SK-N-SH (cell line): ENCODE measurements at regions not wholly inside any gene's neighbourhood (a gene's known extent, or its start where the extent isn't known, plus 50 kb on each side); places are given as distances from the start of the nearest gene placed in this dataset.
A peak's percentile ranks its signal among the peaks of the same experiment; 100 is the strongest.

Experiments used
- CTCF ChIA-PET: fragments of 300-600, 350-600 bp; formaldehyde crosslinking; extraction: SDS; loops from one replicate; lab custom pipeline; 2021; lab: Yijun Ruan, JAX
- POLR2A ChIA-PET: fragments of 350-600 bp; sonication (Branson Sonifier 250); formaldehyde crosslinking; extraction: SDS; loops from one replicate; lab custom pipeline; 2020; ENCODE audit warnings: antibody characterized with exemption, inconsistent platforms; lab: Yijun Ruan, JAX
- DNase-seq: peaks from one replicate; pipeline ENCODE4 v3.0.0; 2012
- H2AFZ ChIP-seq: fragments of 200-600 bp; sonication (generic); 2 replicates; pipeline ENCODE4 v1.8.1; 2016; ENCODE audit warnings: antibody characterized with exemption, mild to moderate bottlenecking, low read depth
- H3F3A ChIP-seq: fragments of 200-600 bp; sonication (generic); replicated peaks from 2 replicates; pipeline ENCODE3; 2016; ENCODE audit warnings: antibody characterized with exemption, mild to moderate bottlenecking; ENCODE audit not compliant: insufficient read depth
- H3K27ac ChIP-seq, 2 experiments: fragments of 200-500 bp in 1 of 2; fragments of 200-600 bp in 1 of 2; sonication (Bioruptor generic) in 1 of 2; sonication (generic), shearing (Covaris generic) in 1 of 2; 2 replicates each; pipeline versions ENCODE4 v1.5.1 to v1.6.1; 2014 to 2016; ENCODE audit warnings: low read depth in 2 of 2, inconsistent platforms in 1 of 2, low read length in 1 of 2, mild to moderate bottlenecking in 1 of 2, mixed read lengths in 1 of 2
- H3K27me3 ChIP-seq: fragments of 200-600 bp; sonication (generic), shearing (Covaris generic); 2 replicates; pipeline ENCODE4 v1.6.1; 2016; ENCODE audit warnings: mixed run types; ENCODE audit not compliant: insufficient read depth
- H3K36me3 ChIP-seq, 2 experiments: fragments of 200-500 bp in 1 of 2; fragments of 200-600 bp in 1 of 2; sonication (Bioruptor generic) in 1 of 2; sonication (generic) in 1 of 2; replicated peaks in 1 of 2; 2 replicates each; pipeline versions ENCODE3 to v1.5.1; 2014 to 2016; ENCODE audit warnings: low read length in 1 of 2, mild to moderate bottlenecking in 1 of 2; ENCODE audit not compliant: insufficient read depth in 2 of 2, control insufficient read depth in 1 of 2
- H3K4me1 ChIP-seq, 2 experiments: fragments of 200-500 bp in 1 of 2; fragments of 200-600 bp in 1 of 2; sonication (Bioruptor generic) in 1 of 2; sonication (generic), shearing (Covaris generic) in 1 of 2; 2 replicates each; pipeline versions ENCODE4 v1.5.1 to v1.6.1; 2014 to 2016; ENCODE audit warnings: low read depth in 1 of 2, low read length in 1 of 2, mixed run types in 1 of 2; ENCODE audit not compliant: insufficient read depth in 2 of 2, control insufficient read depth in 1 of 2
- H3K4me2 ChIP-seq: fragments of 200-600 bp; sonication (generic), shearing (Covaris generic); 2 replicates; pipeline ENCODE4 v1.6.1; 2017; ENCODE audit warnings: mixed run types
- H3K4me3 ChIP-seq, 2 experiments: fragments of 200-500 bp in 1 of 2; fragments of 200-600 bp in 1 of 2; sonication (Bioruptor generic) in 1 of 2; sonication (generic), shearing (Covaris generic) in 1 of 2; 2 replicates each; pipeline versions ENCODE4 v1.5.1 to v1.8.1; 2014 to 2016; ENCODE audit warnings: low read depth in 2 of 2, inconsistent platforms in 1 of 2, low read length in 1 of 2, mild to moderate bottlenecking in 1 of 2, mixed read lengths in 1 of 2, moderate library complexity in 1 of 2
- H3K79me2 ChIP-seq: fragments of 200-600 bp; sonication (generic); 2 replicates; pipeline ENCODE4 v1.8.1; 2017; ENCODE audit warnings: mild to moderate bottlenecking; ENCODE audit not compliant: insufficient read depth
- H3K9ac ChIP-seq: fragments of 200-600 bp; sonication (generic); 2 replicates; pipeline ENCODE4 v1.6.1; 2017; ENCODE audit warnings: mixed run types
- H3K9me2 ChIP-seq: fragments of 200-600 bp; sonication (generic); 2 replicates; pipeline ENCODE4 v1.6.1; 2017; ENCODE audit warnings: mixed run types
- H3K9me3 ChIP-seq: fragments of 200-600 bp; sonication (generic); 2 replicates; pipeline ENCODE4 v1.6.1; 2017; ENCODE audit warnings: mixed run types, mild to moderate bottlenecking, moderate library complexity
- H4K20me1 ChIP-seq: fragments of 200-600 bp; sonication (generic); 2 replicates; pipeline ENCODE4 v1.6.1; 2017; ENCODE audit warnings: mild to moderate bottlenecking, mixed run types; ENCODE audit not compliant: insufficient read depth
- CTCF ChIP-seq: fragments of 200-600 bp; sonication (generic); IDR thresholded peaks from 2 replicates; pipeline ENCODE4 v1.6.1; 2017; ENCODE audit warnings: antibody characterized with exemption, mild to moderate bottlenecking, moderate library complexity
- EP300 ChIP-seq, 2 experiments: IDR thresholded peaks; 2 replicates each; pipeline versions ENCODE4 v1.4.0 to v1.6.1; 2012; ENCODE audit warnings: borderline replicate concordance in 1 of 2, low read depth in 1 of 2, low read length in 1 of 2
- FOSL2 ChIP-seq: IDR thresholded peaks from 2 replicates; pipeline ENCODE4 v1.4.0; 2012; ENCODE audit warnings: low read depth, mild to moderate bottlenecking, moderate library complexity, borderline replicate concordance
- FOXJ3 ChIP-seq: sonication (generic); formaldehyde crosslinking; IDR thresholded peaks from 2 replicates; pipeline ENCODE4 v1.5.1; 2020; ENCODE audit warnings: mild to moderate bottlenecking, missing genetic modification reagents
- GATA2 ChIP-seq: sonication (generic); formaldehyde crosslinking; IDR thresholded peaks from 2 replicates; pipeline ENCODE4 v1.5.0; 2020; ENCODE audit warnings: mild to moderate bottlenecking, missing genetic modification reagents
- JUND ChIP-seq: IDR thresholded peaks from 2 replicates; pipeline ENCODE4 v1.4.0; 2012
- MEF2A ChIP-seq: IDR thresholded peaks from 2 replicates; pipeline ENCODE4 v1.4.0; 2012; ENCODE audit warnings: low read depth, borderline replicate concordance
- MXI1 ChIP-seq: IDR thresholded peaks from 2 replicates; pipeline ENCODE4 v1.6.1; 2012; ENCODE audit warnings: mild to moderate bottlenecking, low read depth, low read length, improper control_type of control experiment
- NFIC ChIP-seq: IDR thresholded peaks from 2 replicates; pipeline ENCODE4 v1.4.0; 2012; ENCODE audit warnings: borderline replicate concordance
- POLR2AphosphoS5 ChIP-seq: IDR thresholded peaks from 2 replicates; pipeline ENCODE4 v1.6.1; 2012; ENCODE audit warnings: low read depth, low read length
- RCOR1 ChIP-seq: fragments of 150-350 bp; IDR thresholded peaks from 2 replicates; pipeline ENCODE4 v1.6.1; 2017; ENCODE audit warnings: antibody characterized with exemption, low read length
- RFX5 ChIP-seq: IDR thresholded peaks from 2 replicates; pipeline ENCODE4 v1.6.1; 2012; ENCODE audit warnings: mild to moderate bottlenecking, improper control_type of control experiment, low read length
- SIN3A ChIP-seq: IDR thresholded peaks from 2 replicates; pipeline ENCODE4 v1.6.1; 2012; ENCODE audit warnings: low read depth, mild to moderate bottlenecking, low read length, moderate library complexity, borderline replicate concordance
- TEAD4 ChIP-seq: IDR thresholded peaks from 2 replicates; pipeline ENCODE4 v1.4.0; 2012; ENCODE audit warnings: mild to moderate bottlenecking, borderline replicate concordance; ENCODE audit not compliant: insufficient read depth
- USF1 ChIP-seq: IDR thresholded peaks from 2 replicates; pipeline ENCODE4 v1.4.0; 2012; ENCODE audit warnings: low read depth, borderline replicate concordance
- USF2 ChIP-seq: fragments of 150-350 bp; IDR thresholded peaks from 2 replicates; pipeline ENCODE4 v1.6.1; 2017; ENCODE audit warnings: antibody characterized with exemption, low read length, low read depth, borderline replicate concordance
- WGBS: methylation state at CpG from one replicate; pipeline ENCODE4 v1.1.6; 2017; ENCODE audit warnings: low lambda C conversion rate; 5-methylcytosine and 5-hydroxymethylcytosine counted together
- TF ChIP-seq, protein P1 (sequence below): IDR thresholded peaks from 2 replicates; pipeline ENCODE4 v1.4.0; 2012; ENCODE audit warnings: low read depth
- TF ChIP-seq, protein P2 (sequence below): IDR thresholded peaks from 2 replicates; pipeline ENCODE4 v1.4.0; 2012; ENCODE audit warnings: low read depth, borderline replicate concordance

GRCh38 chr5:165201369-165201768, 1696.0 kb downstream of the MAT2B start:
- Histone ChIP-seq H3K27ac (no peak overlapping the region), H3F3A (no peaks in the 10 kb centered on the region), H3K27me3 (no peaks in the 10 kb centered on the region), H3K9me3 (no peaks in the 10 kb centered on the region), H3K4me1 (peaks cover 0 to 3% of the 10 kb centered on the region in 2 experiments; a peak in 2 of 4 replicates), H3K36me3 (no peaks in the 10 kb centered on the region), H3K4me3 (no peak overlapping the region), H3K79me2 (no peaks in the 10 kb centered on the region), H2AFZ (no peak overlapping the region), H3K4me2 (no peak overlapping the region), H3K9ac (no peak overlapping the region), H4K20me1 (no peaks in the 10 kb centered on the region), H3K9me2 (no peaks in the 10 kb centered on the region; the same call in 1 of the 2 replicates)
- no peak for TF ChIP-seq FOSL2
- TF ChIP-seq TEAD4 = no peak
- TF ChIP-seq MEF2A = no peak
- TF ChIP-seq MXI1 = no peak
- TF ChIP-seq USF2 = no peak
- no peak for TF ChIP-seq POLR2AphosphoS5
- TF ChIP-seq, protein P1, sequence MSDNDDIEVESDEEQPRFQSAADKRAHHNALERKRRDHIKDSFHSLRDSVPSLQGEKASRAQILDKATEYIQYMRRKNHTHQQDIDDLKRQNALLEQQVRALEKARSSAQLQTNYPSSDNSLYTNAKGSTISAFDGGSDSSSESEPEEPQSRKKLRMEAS = no peak
- TF ChIP-seq JUND = no peak
- no peak for TF ChIP-seq RFX5
- TF ChIP-seq EP300 (IDR thresholded peaks at IDR 0.05; ENCODE audit: borderline replicate concordance in 1 of 2, low read depth in 1 of 2, low read length in 1 of 2) = no peak
- TF ChIP-seq, protein P2, sequence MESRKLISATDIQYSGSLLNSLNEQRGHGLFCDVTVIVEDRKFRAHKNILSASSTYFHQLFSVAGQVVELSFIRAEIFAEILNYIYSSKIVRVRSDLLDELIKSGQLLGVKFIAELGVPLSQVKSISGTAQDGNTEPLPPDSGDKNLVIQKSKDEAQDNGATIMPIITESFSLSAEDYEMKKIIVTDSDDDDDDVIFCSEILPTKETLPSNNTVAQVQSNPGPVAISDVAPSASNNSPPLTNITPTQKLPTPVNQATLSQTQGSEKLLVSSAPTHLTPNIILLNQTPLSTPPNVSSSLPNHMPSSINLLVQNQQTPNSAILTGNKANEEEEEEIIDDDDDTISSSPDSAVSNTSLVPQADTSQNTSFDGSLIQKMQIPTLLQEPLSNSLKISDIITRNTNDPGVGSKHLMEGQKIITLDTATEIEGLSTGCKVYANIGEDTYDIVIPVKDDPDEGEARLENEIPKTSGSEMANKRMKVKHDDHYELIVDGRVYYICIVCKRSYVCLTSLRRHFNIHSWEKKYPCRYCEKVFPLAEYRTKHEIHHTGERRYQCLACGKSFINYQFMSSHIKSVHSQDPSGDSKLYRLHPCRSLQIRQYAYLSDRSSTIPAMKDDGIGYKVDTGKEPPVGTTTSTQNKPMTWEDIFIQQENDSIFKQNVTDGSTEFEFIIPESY = no peak
- no peak for TF ChIP-seq SIN3A
- TF ChIP-seq NFIC = no peak
- CTCF ChIA-PET = no interaction called here
- POLR2A ChIA-PET = no interaction called here
- 43% methylated on average over 3 of the region's 3 CpGs for WGBS
- DNase-seq = no peak

DNA sequence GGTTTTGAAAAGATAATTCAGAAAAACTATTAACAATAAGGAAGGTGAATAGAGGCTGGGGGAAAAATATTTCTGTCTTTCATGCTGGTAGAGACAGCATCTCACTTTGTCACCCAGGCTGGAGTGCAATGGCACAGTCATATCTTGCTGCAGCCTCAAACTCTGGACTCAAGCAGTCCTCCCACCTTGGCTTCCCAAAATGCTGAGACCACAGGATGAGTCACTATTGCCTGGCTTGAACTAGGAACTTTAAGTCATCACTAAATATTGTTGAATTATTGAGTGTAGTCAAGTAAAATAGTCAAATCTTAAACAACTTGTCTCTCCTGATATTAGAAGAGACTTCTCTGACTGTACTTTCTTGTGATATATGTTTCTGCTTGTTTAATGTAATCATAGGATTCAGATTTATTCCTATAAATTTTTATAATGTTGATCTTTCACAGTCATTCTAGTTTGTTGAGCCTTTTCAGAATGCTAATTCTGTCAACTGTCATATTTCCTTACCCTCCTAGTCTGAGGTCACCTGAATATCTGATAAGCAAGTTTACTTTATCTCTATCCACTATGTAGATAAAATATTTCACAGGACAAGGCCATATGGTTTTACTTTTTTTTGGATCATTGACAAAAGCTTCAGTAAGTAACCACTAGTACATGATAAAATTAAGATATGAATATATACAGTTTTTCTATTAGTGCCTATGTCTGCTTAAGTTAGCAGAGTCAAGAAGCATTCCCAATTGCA, 1696.5 kb downstream of the MAT2B start:
- no peaks in the 10 kb centered on the region; the same call in 1 of the 2 replicates for H3K9me2 ChIP-seq
- H3F3A ChIP-seq = no peaks in the 10 kb centered on the region
- H3K79me2 ChIP-seq = no peaks in the 10 kb centered on the region
- DNase-seq = peak; percentile 14
- H3K27me3 ChIP-seq = no peaks in the 10 kb centered on the region
- H4K20me1 ChIP-seq = no peaks in the 10 kb centered on the region
- H3K4me1 ChIP-seq = peaks cover 0 to 3% of the 10 kb centered on the region in 2 experiments; a peak in 2 of 4 replicates
- ChIA-PET POLR2A (no interaction called here), CTCF (interaction anchor here (0.6 kb wide), 1 partner anchor 388 kb away, joined by 3 read pairs; no protein-coding TSS in a partner anchor)
- H3K4me2 ChIP-seq = no peak overlapping the region
- H3K9me3 ChIP-seq = no peaks in the 10 kb centered on the region
- 0 out of 2 replicates have a peak, but pooled peaks have one; percentile 31 for TF ChIP-seq FOXJ3 (CRISPR knock-in tag)
- TF ChIP-seq, protein P2 = no peak
- no peak for TF ChIP-seq USF1
- TF ChIP-seq CTCF = no peak
- TF ChIP-seq RCOR1 = peak; percentile 79; the same call in 1 of the 2 replicates
- peak in 1 of 2 experiments; percentile 76; a peak in 2 of 4 replicates for TF ChIP-seq EP300 (IDR thresholded peaks at IDR 0.05; ENCODE audit: borderline replicate concordance in 1 of 2, low read depth in 1 of 2, low read length in 1 of 2)
- TF ChIP-seq GATA2 = peak; percentile 92
- no peak overlapping the region for H2AFZ ChIP-seq
- no peak overlapping the region for H3K4me3 ChIP-seq
- H3K9ac ChIP-seq = no peak overlapping the region
- H3K36me3 ChIP-seq = no peaks in the 10 kb centered on the region
- no peak overlapping the region; a peak in 1 of 4 replicates for H3K27ac ChIP-seq
